Heart left ventricle (tissue), 13 donors: ENCODE measurements at regions not wholly inside any gene's neighbourhood (a gene's known extent, or its start where the extent isn't known, plus 50 kb on each side); places are given as distances from the start of the nearest gene placed in this dataset.

Experiments
- POLR2A ChIP-seq, 2 donors: fragments of 450-650 bp; IDR thresholded peaks; one replicate each; pipeline ENCODE4 v1.6.1; 2017; ENCODE audit warnings: antibody characterized with exemption in 2 of 2, mild to moderate bottlenecking in 2 of 2, moderate library complexity in 2 of 2
- TF ChIP-seq, protein P1 (sequence below), 12 donors: fragments of 200-600 bp; sonication (generic) in 4 of 12; IDR thresholded peaks; one replicate each; pipeline versions ENCODE4 v1.5.0 to v1.8.0; 2018 to 2022; ENCODE audit warnings: antibody characterized with exemption in 12 of 12, mild to moderate bottlenecking in 5 of 12
- donor health status: ischemic (EF 13 %, LVEDD 7.1; RV severe dilation, severe dysfunction).
- donor health status: DM: no; HTN: yes; CAD: no.
- donor health status: DM: no; HTN: no; CAD: no.
- donor health status: ischemic (EF 25% LVEDD 6.9; RV normal size, moderate dysfunction).
- donor health status: ischemic (EF 25% LVEDD 5.7; RV mildly dilated, moderate dysfunction).
- donor health status: ischemic (EF 35%, LVEDD 5.7; RV mildly dilated, moderate dysfunction).
- donor health status: nonischemic (EF 11% LVEDD 7.7; RV severe dilation, severe dysfunction).
- donor health status: DM: yes; HTN: yes; CAD: no.
- donor health status: PGD.
- donor health status: ischemic (EF 29% LVEDD 5.4; RV normal size, mild dysfunction).
- donor health status: nonischemic (EF 23%, LVEDD 6.1; RV moderate dilation, normal function).

DNA sequence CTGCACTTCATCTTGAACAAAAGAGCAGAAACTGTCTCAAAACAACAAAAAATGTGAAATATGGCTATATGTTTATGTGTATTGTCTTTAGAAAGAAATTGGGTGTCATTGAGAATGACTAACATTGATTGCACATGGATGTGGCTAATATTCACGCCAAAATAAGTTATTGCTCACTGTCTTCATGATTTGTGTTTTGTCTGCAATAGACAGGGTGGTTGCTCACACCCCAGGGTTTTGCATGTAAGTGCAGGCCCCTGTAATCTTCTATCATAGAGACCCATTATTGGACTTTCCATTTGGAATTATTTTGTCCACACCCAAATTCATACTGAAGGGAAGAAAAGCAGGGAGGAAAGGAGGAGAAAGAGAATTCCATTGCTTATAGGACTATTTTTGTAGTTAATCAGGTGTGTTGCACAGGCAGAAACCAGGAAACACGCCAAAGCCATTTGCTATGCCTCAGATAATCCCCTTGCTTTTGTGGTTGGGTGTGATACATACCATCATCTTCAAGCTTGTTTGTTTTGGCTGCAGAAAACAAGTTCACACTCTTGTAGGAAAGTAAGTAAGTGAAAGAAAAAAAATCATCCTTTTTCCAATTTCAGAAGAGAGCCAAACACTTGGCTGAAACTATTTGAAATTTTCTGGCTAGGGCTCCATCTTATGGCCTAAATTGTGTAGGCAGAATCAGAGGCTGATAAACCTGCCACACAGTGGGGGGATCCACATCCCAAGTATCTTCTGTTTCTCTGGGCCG lies 214.1 kb downstream of the COL12A1 start:
- TF ChIP-seq POLR2A (IDR thresholded peaks at IDR 0.05), result no peak
- TF ChIP-seq, protein P1, sequence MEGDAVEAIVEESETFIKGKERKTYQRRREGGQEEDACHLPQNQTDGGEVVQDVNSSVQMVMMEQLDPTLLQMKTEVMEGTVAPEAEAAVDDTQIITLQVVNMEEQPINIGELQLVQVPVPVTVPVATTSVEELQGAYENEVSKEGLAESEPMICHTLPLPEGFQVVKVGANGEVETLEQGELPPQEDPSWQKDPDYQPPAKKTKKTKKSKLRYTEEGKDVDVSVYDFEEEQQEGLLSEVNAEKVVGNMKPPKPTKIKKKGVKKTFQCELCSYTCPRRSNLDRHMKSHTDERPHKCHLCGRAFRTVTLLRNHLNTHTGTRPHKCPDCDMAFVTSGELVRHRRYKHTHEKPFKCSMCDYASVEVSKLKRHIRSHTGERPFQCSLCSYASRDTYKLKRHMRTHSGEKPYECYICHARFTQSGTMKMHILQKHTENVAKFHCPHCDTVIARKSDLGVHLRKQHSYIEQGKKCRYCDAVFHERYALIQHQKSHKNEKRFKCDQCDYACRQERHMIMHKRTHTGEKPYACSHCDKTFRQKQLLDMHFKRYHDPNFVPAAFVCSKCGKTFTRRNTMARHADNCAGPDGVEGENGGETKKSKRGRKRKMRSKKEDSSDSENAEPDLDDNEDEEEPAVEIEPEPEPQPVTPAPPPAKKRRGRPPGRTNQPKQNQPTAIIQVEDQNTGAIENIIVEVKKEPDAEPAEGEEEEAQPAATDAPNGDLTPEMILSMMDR (IDR thresholded peaks at IDR 0.05), result peak in 4 of 12 donors; percentile 14 to 36 (median 24)
